Choroid plexus epithelial cell (primary cell): ENCODE measurements at regions not wholly inside any gene's neighbourhood (a gene's known extent, or its start where the extent isn't known, plus 50 kb on each side); places are given as distances from the start of the nearest gene placed in this dataset.
A peak's percentile ranks its signal among the peaks of the same experiment; 100 is the strongest.

Experiments
- DNase-seq: peaks from one replicate; pipeline ENCODE4 v3.0.0-alpha.2; 2010; ENCODE audit warnings: low read depth
- H3K4me3 ChIP-seq: 2 replicates; pipeline ENCODE4 v1.5.1; 2011; ENCODE audit warnings: low read depth, mild to moderate bottlenecking, control low read depth, low read length, moderate library complexity
- CTCF ChIP-seq: conservative IDR thresholded peaks from 2 replicates; pipeline ENCODE4 v1.5.1; 2011; ENCODE audit warnings: low read depth, mild to moderate bottlenecking, control low read depth, inconsistent platforms, low read length, moderate library complexity

GRCh38 chr6:15761045-15761502 is 98.2 kb upstream of the DTNBP1 start:
- no peak for TF ChIP-seq CTCF
- H3K4me3 ChIP-seq: no peak overlapping the region
- no peak for DNase-seq

DNA sequence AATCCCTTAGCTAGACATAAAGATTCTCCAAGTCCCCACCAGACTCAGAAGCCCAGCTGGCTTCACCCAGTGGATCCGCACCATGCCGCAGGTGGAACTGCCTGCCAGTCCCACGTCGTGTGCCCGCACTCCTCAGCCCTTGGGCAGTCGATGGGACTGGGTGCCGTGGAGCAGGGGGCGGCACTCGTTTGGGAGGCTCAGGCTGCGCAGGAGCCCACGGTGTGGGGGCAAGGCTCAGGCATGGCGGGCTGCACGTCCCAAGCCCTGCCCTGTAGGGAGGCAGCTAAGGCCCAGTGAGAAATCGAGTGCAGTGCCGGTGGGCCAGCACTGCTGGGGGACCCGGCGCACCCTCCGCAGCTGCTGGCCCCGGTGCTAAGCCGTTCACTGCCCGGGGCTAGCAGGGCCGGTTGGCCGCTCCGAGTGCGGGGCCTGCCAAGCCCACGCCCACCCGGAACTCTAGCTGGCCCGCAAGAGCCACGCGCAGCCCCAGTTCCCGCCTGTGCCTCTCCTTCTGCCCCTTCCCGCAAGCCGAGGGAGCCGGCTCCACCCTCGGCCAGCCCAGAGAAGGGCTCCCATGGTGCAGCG is 95.9 kb upstream of the DTNBP1 start:
- H3K4me3 ChIP-seq: no peak overlapping the region
- no peak for TF ChIP-seq CTCF
- no peak for DNase-seq

DNA sequence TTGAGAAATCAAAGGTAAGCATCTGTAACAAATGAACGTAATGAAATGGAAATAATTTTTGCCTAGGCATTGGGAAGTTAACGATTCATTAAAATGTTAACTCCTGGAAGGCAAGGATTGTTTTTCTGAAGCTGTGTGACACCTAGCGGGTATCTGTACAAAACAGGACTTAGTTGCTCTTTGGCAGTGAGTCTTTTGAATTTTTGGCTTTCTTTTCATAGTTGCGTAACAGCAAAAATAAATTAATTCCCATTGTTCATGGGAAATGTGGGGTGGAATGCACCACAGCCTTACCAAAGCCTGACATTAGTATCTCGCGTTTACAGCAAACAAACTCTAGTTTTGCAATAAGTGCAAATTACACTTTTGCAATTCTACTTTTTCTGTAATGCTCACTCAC is 92.7 kb upstream of the DTNBP1 start:
- no peak for TF ChIP-seq CTCF
- DNase-seq: peak; percentile 18
- H3K4me3 ChIP-seq: no peak overlapping the region

DNA sequence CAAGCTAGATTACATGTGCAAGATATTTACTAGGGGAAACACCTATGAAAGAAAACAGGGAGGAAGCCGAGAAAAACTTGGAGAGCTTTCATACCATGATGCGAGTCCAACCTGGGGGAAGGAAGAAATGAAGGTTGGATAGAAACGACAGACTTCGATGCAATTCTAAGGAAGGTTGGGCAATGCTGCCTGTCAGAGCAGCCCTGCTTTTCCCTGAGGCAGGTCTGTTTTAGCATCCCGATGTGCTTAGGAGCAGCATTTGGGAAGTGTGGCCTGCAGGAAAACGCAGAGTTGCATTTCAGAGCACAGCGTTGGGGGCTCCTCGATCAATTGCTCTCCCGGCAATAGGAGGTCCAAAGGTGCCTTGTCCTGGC is 91.9 kb upstream of the DTNBP1 start:
- no peak overlapping the region for H3K4me3 ChIP-seq
- TF ChIP-seq CTCF: no peak
- DNase-seq: no peak

GRCh38 chr6:15754035-15754705 is 91.3 kb upstream of the DTNBP1 start:
- no peak overlapping the region for H3K4me3 ChIP-seq
- DNase-seq: peak; percentile 30
- no peak for TF ChIP-seq CTCF

- TF ChIP-seq CTCF: peak; percentile 19
- no peak for DNase-seq
- no peak overlapping the region for H3K4me3 ChIP-seq
Measured at GRCh38 chr6:15752820-15753219, 90.0 kb upstream of the DTNBP1 start.

- no peak overlapping the region for H3K4me3 ChIP-seq
- DNase-seq: peak; percentile 11
- TF ChIP-seq CTCF: no peak
Measured at GRCh38 chr6:15751721-15752350, 89.0 kb upstream of the DTNBP1 start.
